Sigmoid colon (tissue), 6 donors: ENCODE measurements at regions not wholly inside any gene's neighbourhood (a gene's known extent, or its start where the extent isn't known, plus 50 kb on each side); places are given as distances from the start of the nearest gene placed in this dataset.

Experiments
- DNase-seq: peaks from one replicate; pipeline ENCODE4 v3.0.0-alpha.2; 2019
- H3K27ac ChIP-seq, 4 donors: fragments of 200-600 bp; sonication (generic); one replicate each; pipeline ENCODE4 v1.5.1; 2016 to 2019; ENCODE audit warnings: mild to moderate bottlenecking in 1 of 4
- H3K27me3 ChIP-seq, 3 donors: fragments of 200-600 bp; sonication (generic); one replicate each; pipeline ENCODE4 v1.5.1; 2019; ENCODE audit warnings: mild to moderate bottlenecking in 1 of 3
- H3K36me3 ChIP-seq, 4 donors: fragments of 200-600 bp; sonication (generic); one replicate each; pipeline ENCODE4 v1.5.1; 2016 to 2019
- H3K4me1 ChIP-seq, 4 donors: fragments of 200-600 bp; sonication (generic); one replicate each; pipeline ENCODE4 v1.5.1; 2017 to 2019
- H3K4me3 ChIP-seq, 4 donors: fragments of 200-600 bp; sonication (generic); one replicate each; pipeline ENCODE4 v1.5.1; 2017 to 2019; ENCODE audit warnings: mild to moderate bottlenecking in 2 of 4, moderate library complexity in 1 of 4
- H3K9me3 ChIP-seq, 4 donors: fragments of 200-600 bp in 3 of 4; sonication (generic) in 3 of 4; one replicate each; pipeline versions ENCODE4 v1.5.1 to v1.6.1; 2013 to 2019
- CTCF ChIP-seq, 4 experiments: fragments of 450-650 bp in 3 of 4; fragments of 200-600 bp in 1 of 4; IDR thresholded peaks; one replicate each; pipeline ENCODE4 v1.5.1; 2016 to 2019; ENCODE audit warnings: antibody characterized with exemption in 4 of 4, mild to moderate bottlenecking in 3 of 4, moderate library complexity in 2 of 4
- EP300 ChIP-seq, 4 donors: sonication (generic); formaldehyde crosslinking; IDR thresholded peaks; one replicate each; pipeline ENCODE4 v1.6.1; 2017; ENCODE audit warnings: antibody characterized with exemption in 4 of 4
- POLR2A ChIP-seq, 2 donors: fragments of 450-650 bp; IDR thresholded peaks; one replicate each; pipeline ENCODE4 v1.6.1; 2016; ENCODE audit warnings: antibody characterized with exemption in 2 of 2, mild to moderate bottlenecking in 2 of 2, moderate library complexity in 2 of 2
- POLR2AphosphoS5 ChIP-seq, 4 donors: sonication (generic); formaldehyde crosslinking; IDR thresholded peaks; one replicate each; pipeline ENCODE4 v1.6.1; 2017; ENCODE audit warnings: antibody characterized with exemption in 4 of 4
- WGBS, 2 donors: extraction: QIAGEN DNeasy Blood & Tissue Kit; methylation state at CpG; one replicate each; pipeline ENCODE4 v1.1.7; 2013; 5-methylcytosine and 5-hydroxymethylcytosine counted together
- intact Hi-C: fragments of 100-400 bp; cut with DNase I; formaldehyde crosslinking; loops from one replicate; pipeline ENCODE4 v1.15.1; 2023
- donor health status: healthy with polysubstance abuse.
- donor health status: healthy.

- Histone ChIP-seq H3K27ac (no peak overlapping the region), H3K36me3 (no peaks in the 10 kb centered on the region), H3K27me3 (no peaks in the 10 kb centered on the region), H3K4me3 (no peak overlapping the region), H3K9me3 (no peaks in the 10 kb centered on the region), H3K4me1 (no peaks in the 10 kb centered on the region)
- WGBS, 2 donors = 50 to 67% methylated on average over 2 of the region's 2 CpGs
- TF ChIP-seq POLR2A (IDR thresholded peaks at IDR 0.05) (no peak), EP300 (IDR thresholded peaks at IDR 0.05) (no peak), POLR2AphosphoS5 (IDR thresholded peaks at IDR 0.05) (no peak), CTCF (IDR thresholded peaks at IDR 0.05) (no peak)
- DNase-seq = no peak
- intact Hi-C loops = no loop called here
Measured at GRCh38 chrX:138534410-138534809, 177.1 kb downstream of the FGF13 start.

GRCh38 chrX:138519296-138519695 lies 192.2 kb downstream of the FGF13 start:
- Histone ChIP-seq H3K9me3 (no peaks in the 10 kb centered on the region), H3K36me3 (no peaks in the 10 kb centered on the region), H3K4me3 (no peak overlapping the region), H3K4me1 (no peaks in the 10 kb centered on the region), H3K27ac (no peak overlapping the region), H3K27me3 (no peaks in the 10 kb centered on the region)
- 11 to 18% methylated on average over 2 of the region's 2 CpGs for WGBS, 2 donors
- DNase-seq = no peak
- TF ChIP-seq POLR2AphosphoS5 (IDR thresholded peaks at IDR 0.05) (no peak), CTCF (IDR thresholded peaks at IDR 0.05) (no peak)
- intact Hi-C loops = no loop called here

- DNase-seq = no peak
- Histone ChIP-seq H3K27ac (no peak overlapping the region), H3K9me3 (no peaks in the 10 kb centered on the region), H3K4me3 (peak overlapping the region in 2 of 4 donors; percentile 12 to 17), H3K4me1 (no peaks in the 10 kb centered on the region), H3K36me3 (no peaks in the 10 kb centered on the region), H3K27me3 (no peaks in the 10 kb centered on the region)
- WGBS, 2 donors = 70 to 77% methylated on average over 3 of the region's 3 CpGs
- TF ChIP-seq POLR2A (IDR thresholded peaks at IDR 0.05) = no peak
- TF ChIP-seq EP300 (IDR thresholded peaks at IDR 0.05) = no peak
- TF ChIP-seq CTCF (IDR thresholded peaks at IDR 0.05) = no peak
- TF ChIP-seq POLR2AphosphoS5 (IDR thresholded peaks at IDR 0.05) = no peak
- intact Hi-C loops = no loop called here
Measured at GRCh38 chrX:138504273-138504672, 207.2 kb downstream of the FGF13 start.

GRCh38 chrX:138492371-138492770 lies 219.1 kb downstream of the FGF13 start:
- DNase-seq = no peak
- intact Hi-C loops = no loop called here
- TF ChIP-seq EP300 (IDR thresholded peaks at IDR 0.05) (no peak), POLR2A (IDR thresholded peaks at IDR 0.05) (no peak), CTCF (IDR thresholded peaks at IDR 0.05) (no peak), POLR2AphosphoS5 (IDR thresholded peaks at IDR 0.05) (no peak)
- Histone ChIP-seq H3K36me3 (no peaks in the 10 kb centered on the region), H3K9me3 (no peaks in the 10 kb centered on the region), H3K27me3 (no peaks in the 10 kb centered on the region), H3K27ac (no peak overlapping the region), H3K4me1 (no peaks in the 10 kb centered on the region), H3K4me3 (no peak overlapping the region)
- 68 to 92% methylated on average over 3 of the region's 3 CpGs for WGBS, 2 donors

- no peak for TF ChIP-seq CTCF (IDR thresholded peaks at IDR 0.05)
- no peak for TF ChIP-seq POLR2AphosphoS5 (IDR thresholded peaks at IDR 0.05)
- TF ChIP-seq POLR2A (IDR thresholded peaks at IDR 0.05) = no peak
- no peak for TF ChIP-seq EP300 (IDR thresholded peaks at IDR 0.05)
- 85 to 88% methylated on average over 6 of the region's 6 CpGs for WGBS, 2 donors
- no peak for DNase-seq
- intact Hi-C loops = no loop called here
- Histone ChIP-seq H3K4me1 (no peaks in the 10 kb centered on the region), H3K9me3 (no peaks in the 10 kb centered on the region), H3K27me3 (no peaks in the 10 kb centered on the region), H3K36me3 (no peaks in the 10 kb centered on the region), H3K27ac (no peak overlapping the region), H3K4me3 (no peak overlapping the region)
Measured at GRCh38 chrX:138487866-138488265, 223.7 kb downstream of the FGF13 start.
